Pons (tissue), 1 donor: ENCODE measurements at regions not wholly inside any gene's neighbourhood (a gene's known extent, or its start where the extent isn't known, plus 50 kb on each side); places are given as distances from the start of the nearest gene placed in this dataset.

ENCODE experiments used
- DNase-seq: peaks from one replicate; pipeline ENCODE4 v3.0.0-alpha.2; 2016; ENCODE audit warnings: low spot score

- no peak for DNase-seq
Measured at GRCh38 chr13:78780708-78781107, 121.8 kb upstream of the OBI1 start.

DNA sequence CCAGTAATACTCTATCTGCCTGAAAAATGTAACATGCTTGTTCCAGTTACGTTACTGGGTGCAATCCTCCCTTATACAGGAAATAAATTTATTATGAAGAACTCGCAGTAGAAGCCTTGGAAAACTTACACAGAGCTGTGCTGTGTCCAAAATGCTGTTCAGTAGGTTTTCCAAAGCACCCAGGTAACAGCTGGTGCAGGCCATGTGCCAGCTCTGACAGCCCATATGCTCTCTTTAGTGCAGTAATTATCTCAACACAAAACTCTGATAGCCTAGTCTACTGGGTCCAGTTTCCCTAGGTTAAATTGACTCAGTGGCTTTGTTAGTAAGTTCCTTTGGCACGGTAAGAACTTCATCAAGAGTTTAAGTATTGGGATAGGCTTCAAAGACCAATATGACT is 120.7 kb upstream of the OBI1 start:
- no peak for DNase-seq

- no peak for DNase-seq
Measured at GRCh38 chr13:78777976-78778375, 119.0 kb upstream of the OBI1 start.

- DNase-seq: no peak
Measured at GRCh38 chr13:78777396-78777795, 118.4 kb upstream of the OBI1 start.

DNA sequence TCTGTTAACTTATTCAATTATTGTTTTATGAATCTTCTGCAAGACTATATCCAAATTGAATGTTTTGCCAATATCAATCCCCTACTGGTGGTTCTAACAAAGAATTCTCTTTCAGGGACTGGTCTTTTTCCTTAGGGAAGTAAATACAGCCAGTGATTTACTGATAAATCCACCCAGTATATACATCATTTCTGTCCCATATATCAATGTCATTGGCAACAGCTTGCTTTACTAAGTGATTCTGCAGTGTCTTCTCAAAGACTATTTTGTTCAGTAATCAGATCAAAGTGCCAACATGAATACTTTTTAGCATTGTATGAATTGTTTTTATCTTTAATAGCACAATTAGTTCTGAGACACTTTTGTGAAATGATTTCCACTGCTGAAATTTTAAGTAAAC is 114.0 kb upstream of the OBI1 start:
- no peak for DNase-seq

DNA sequence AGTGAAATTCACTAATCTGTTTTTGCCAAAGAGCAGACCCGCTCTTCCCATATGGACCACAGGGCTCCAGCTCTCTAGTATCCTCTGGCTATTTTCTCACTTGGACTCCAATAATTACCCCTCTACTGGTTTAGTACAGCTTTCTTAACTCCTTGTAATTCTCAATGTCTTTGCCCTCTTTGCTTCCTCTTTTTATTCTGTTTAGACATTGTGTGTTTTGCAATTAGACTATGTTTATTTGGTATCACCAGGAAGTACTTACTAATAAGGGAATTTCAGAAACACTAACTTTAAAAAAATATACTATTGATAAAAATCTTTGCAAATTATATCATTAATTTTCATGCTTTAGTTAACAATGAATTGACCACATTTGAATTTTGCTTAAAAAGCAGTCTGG is 111.6 kb upstream of the OBI1 start:
- DNase-seq: no peak

DNA sequence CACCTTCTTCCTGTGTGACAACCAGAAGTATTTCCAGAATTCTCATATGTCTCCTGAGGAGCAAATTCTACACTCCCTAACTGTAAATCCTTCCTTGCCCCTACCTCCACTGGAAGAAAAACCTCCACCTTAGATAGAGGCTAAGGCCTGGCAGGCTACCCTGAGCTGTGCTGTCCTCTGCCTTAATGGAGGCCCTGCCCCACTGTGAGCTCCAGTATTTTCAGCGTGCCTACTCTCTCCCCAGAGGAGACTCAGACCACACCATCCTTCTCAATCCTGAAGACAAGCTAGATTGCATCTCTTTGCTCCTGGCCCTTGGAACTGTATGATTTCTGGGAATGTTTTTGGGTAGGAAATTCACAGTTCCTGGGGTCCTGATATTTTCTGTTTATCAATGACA is 110.0 kb upstream of the OBI1 start:
- no peak for DNase-seq

GRCh38 chr13:78764665-78765064 is 105.7 kb upstream of the OBI1 start:
- no peak for DNase-seq

DNA sequence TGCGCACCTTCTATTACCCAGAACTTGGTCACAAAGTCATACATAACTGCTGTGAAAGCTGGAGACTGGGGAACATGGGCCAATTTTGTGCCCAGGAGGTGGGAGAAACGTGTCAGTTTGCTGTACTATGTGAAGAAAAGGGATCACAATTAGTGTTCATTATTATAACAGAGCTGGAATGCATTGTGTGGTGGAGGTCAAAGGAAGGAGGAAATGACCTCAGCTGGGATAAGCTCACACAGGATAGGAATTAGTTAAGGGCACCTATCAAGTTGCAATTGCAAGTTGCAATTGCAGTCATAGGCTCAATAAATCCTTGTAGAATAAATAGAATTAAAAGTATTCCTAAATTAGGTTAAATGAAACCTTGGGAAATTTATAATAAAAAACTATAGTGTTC is 103.9 kb upstream of the OBI1 start:
- DNase-seq: no peak

DNA sequence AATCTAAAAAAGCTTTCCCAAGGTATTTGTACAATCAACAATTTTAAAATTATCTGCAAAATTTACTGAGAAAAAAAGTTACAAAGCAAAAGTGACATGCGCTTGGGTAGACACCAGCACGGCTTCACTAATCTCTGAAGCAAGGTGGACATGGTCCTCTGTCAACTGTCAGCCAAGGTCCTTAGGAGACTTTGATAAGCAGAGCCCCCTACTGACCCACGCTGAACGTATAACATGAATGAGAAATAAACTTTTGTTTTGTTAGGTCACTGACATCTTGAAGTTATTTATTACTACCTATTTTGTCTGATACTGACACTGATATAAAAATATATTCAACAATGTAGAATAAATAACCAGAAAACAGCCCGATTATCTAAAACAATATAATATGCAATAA is 100.7 kb upstream of the OBI1 start:
- DNase-seq: no peak

DNA sequence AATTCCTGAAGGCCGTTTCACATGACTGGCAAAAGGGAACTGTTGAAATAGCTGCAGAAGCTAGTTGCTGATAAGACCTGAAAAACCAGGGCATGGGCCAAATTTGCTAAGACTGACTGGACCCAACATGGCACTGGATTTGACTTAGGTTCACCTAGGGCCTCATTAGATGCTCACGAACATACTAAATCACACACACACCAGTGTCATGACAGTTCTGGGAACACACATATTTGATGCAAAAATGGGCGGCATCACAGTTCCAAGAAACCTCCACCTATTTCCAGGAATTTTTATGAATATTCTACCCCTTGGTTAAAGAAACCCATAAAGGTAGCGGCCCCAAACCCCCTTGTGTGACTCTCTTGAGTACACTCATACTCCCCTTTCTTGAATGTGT is 99.6 kb upstream of the OBI1 start:
- no peak for DNase-seq

- DNase-seq: no peak
Measured at GRCh38 chr13:78753435-78753834, 94.5 kb upstream of the OBI1 start.

DNA sequence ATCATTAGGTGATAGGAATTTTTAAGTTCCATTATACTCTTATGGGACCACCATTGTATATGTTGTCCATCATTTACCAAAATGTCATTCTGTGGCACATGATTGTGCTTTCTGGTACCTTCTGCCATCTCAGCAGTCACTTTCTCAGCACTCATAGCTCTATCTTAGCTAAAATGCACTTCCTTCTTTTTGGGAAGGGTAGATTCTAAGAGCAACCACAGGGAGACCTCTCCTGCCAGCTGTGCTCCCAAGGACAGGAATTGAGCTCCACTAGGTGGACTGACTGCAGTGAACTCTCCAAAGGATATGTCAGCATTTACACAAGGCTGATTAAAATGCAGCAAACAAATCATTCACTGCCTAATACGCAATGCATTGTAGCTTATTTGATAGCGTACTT is 91.8 kb upstream of the OBI1 start:
- DNase-seq: no peak

GRCh38 chr13:78743973-78744372 is 85.0 kb upstream of the OBI1 start:
- DNase-seq: no peak

GRCh38 chr13:78742659-78743058 is 83.7 kb upstream of the OBI1 start:
- no peak for DNase-seq

DNA sequence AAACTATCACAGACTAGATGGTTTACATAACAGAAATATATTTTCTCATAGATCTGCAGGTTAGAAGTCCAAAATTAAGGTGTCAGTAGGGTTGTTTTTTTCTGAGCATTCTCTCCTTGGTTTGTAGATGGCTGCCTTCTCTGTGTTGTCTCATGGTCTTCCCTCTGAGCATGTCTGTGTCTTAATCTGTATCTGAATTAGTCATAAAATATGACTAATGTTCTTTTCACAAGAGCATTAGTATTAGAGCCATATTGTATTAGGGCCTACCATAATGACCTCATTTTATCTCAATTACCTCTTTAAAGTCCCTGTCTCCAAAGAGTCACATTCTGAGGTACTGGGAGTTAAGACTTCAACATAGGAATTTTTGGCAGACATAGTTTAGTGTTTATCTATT is 77.2 kb upstream of the OBI1 start:
- DNase-seq: no peak

DNA sequence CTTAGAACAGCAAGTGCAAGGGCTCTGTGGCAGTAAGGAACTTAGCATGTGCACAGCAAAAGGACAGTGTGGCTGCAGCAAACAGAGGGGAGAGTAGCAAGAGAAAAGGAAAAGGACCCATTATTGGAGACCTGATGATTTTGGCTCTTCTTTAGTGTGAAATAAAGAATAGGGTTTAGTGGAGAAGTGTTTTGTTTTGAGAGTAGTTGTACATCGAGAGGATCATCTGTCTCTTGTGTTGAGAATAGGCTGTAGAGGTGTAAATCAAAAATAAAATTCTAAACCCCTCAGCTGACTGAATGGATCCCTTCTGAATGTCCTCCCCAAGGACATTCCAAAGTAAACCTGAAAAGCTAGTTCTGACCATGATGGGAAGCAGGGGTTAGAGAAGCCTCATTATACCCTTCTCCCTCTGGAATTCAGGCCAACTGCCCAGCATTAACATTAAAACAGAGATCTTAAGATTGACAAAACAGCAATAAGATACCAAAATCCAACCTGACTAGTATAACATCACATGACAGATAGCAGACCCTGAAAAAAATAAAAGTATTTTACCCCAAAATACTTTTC is 73.6 kb upstream of the OBI1 start:
- no peak for DNase-seq

DNA sequence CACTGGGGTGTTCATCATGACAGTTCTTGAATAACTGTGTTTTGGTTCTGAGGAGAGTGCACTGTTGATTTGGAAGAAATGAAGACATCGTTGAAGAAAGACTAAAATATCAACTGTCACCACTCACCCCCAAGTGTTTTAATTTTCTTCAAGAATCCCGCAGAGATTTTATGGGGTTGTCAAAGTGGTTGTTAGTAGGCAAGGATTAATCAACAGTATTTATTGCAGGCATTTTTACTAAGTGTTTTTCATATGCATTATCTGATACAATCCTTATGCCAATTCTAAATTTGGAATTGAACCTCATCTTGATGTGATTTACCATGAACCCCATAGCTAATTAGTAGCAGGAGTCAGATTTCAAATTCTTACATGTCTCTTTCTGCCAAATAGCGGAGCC is 63.7 kb upstream of the OBI1 start:
- DNase-seq: no peak

GRCh38 chr13:78719367-78719766 is 60.4 kb upstream of the OBI1 start:
- no peak for DNase-seq

DNA sequence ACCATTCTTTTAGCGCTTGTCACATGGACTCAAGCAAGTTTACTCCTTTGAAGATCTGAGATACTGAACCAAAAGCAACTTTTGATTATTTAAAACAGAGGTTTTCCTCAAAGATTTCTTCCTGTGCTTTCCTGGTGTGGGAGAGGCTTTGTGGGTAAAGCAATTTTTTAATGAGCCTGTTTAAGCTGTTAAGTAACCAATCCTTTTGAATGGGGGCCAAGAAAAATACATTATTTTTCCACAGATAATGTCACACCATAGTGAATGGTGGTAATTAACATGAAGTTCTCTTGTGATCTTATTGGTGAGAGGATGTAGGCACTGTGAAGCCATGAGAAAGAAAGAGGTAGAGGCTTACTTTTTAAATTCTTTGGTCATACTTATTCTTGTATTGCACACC is 55.8 kb upstream of the OBI1 start:
- no peak for DNase-seq

- no peak for DNase-seq
Measured at GRCh38 chr13:78712831-78713230, 53.9 kb upstream of the OBI1 start.

DNA sequence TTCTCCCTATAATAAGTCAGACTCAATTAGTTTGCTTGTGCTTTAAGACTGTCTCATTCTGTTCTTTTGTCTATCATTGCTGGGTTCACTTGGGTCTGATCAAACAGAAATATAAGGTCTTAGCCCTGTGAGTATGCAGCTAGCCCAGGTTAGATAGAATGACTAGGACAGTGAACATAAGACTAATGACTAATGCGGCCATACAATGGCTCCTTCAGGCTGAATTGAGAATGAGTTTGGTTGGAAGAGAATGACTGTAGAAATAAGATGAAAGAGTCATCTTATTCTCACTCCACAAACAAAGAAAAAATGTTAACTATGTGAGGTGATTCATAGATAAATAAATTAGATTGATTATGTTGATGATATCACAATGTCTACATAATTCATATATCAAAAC is 50.1 kb upstream of the OBI1 start:
- no peak for DNase-seq
